ENCODE measurements at regions not wholly inside any gene's neighbourhood (a gene's known extent, or its start where the extent isn't known, plus 50 kb on each side); places are given as distances from the start of the nearest gene placed in this dataset.

GRCh38 chr12:84497819-84498218 lies 414.8 kb downstream of the SLC6A15 start:
- H3K4me2 ChIP-seq (ENCODE audit: low read length): no peak overlapping the region
- no peak for FAIRE-seq
- no peak overlapping the region for H3K27ac ChIP-seq (ENCODE audit: low read depth, low read length)
- Mint-ChIP-seq H3K4me1 (ENCODE audit: low read depth, unreplicated experiment) (no peaks in the 10 kb centered on the region), H3K36me3 (ENCODE audit: low read depth, unreplicated experiment) (no peaks in the 10 kb centered on the region), H3K4me3 (ENCODE audit: unreplicated experiment) (no peak overlapping the region), H3K27me3 (ENCODE audit: low read depth, unreplicated experiment) (no peaks in the 10 kb centered on the region), H3K27ac (ENCODE audit: unreplicated experiment) (no peak overlapping the region), H3K9me3 (ENCODE audit: unreplicated experiment) (no peaks in the 10 kb centered on the region)
- no peaks in the 10 kb centered on the region for H4K20me1 ChIP-seq (ENCODE audit: insufficient read depth, low read length)
- no peaks in the 10 kb centered on the region for H3K27me3 ChIP-seq (ENCODE audit: insufficient read depth, low read length)
- H2AFZ ChIP-seq (ENCODE audit: low read depth, low read length): no peak overlapping the region
- no peaks in the 10 kb centered on the region for H3K9me3 ChIP-seq (ENCODE audit: insufficient read depth, low read depth, low read length)
- no peaks in the 10 kb centered on the region for H3K36me3 ChIP-seq (ENCODE audit: insufficient read depth, low read length)
- H3K9ac ChIP-seq (ENCODE audit: low read length): no peak overlapping the region
- DNase-seq (ENCODE audit: low read depth): no peak
- no peaks in the 10 kb centered on the region for H3K4me1 ChIP-seq (ENCODE audit: insufficient read depth, low read length)
- no peaks in the 10 kb centered on the region for H3K79me2 ChIP-seq (ENCODE audit: insufficient read depth, low read length)
- TF ChIP-seq EZH2 (IDR thresholded peaks at IDR 0.05; ENCODE audit: insufficient read depth, low read length) (no peak), CTCF (IDR thresholded peaks at IDR 0.05; ENCODE audit: insufficient read depth, low read depth, low read length) (no peak)
- H3K4me3 ChIP-seq (ENCODE audit: insufficient read depth, low read depth, low read length): no peak overlapping the region

GRCh38 chr12:84495711-84496110 lies 416.9 kb downstream of the SLC6A15 start:
- Histone ChIP-seq H3K4me3 (ENCODE audit: insufficient read depth, low read depth, low read length) (no peak overlapping the region), H3K9ac (ENCODE audit: low read length) (no peak overlapping the region), H3K27me3 (ENCODE audit: insufficient read depth, low read length) (no peaks in the 10 kb centered on the region), H3K4me1 (ENCODE audit: insufficient read depth, low read length) (no peaks in the 10 kb centered on the region), H3K27ac (ENCODE audit: low read depth, low read length) (no peak overlapping the region), H3K36me3 (ENCODE audit: insufficient read depth, low read length) (no peaks in the 10 kb centered on the region), H3K9me3 (ENCODE audit: insufficient read depth, low read depth, low read length) (no peaks in the 10 kb centered on the region), H3K79me2 (ENCODE audit: insufficient read depth, low read length) (no peaks in the 10 kb centered on the region), H2AFZ (ENCODE audit: low read depth, low read length) (no peak overlapping the region), H4K20me1 (ENCODE audit: insufficient read depth, low read length) (no peaks in the 10 kb centered on the region), H3K4me2 (ENCODE audit: low read length) (no peak overlapping the region)
- no peak for TF ChIP-seq EZH2 (IDR thresholded peaks at IDR 0.05; ENCODE audit: insufficient read depth, low read length)
- no peak for DNase-seq (ENCODE audit: low read depth)
- H3K27me3 Mint-ChIP-seq (ENCODE audit: low read depth, unreplicated experiment): no peaks in the 10 kb centered on the region
- H3K9me3 Mint-ChIP-seq (ENCODE audit: unreplicated experiment): no peaks in the 10 kb centered on the region
- H3K27ac Mint-ChIP-seq (ENCODE audit: unreplicated experiment): no peak overlapping the region
- no peak overlapping the region for H3K4me3 Mint-ChIP-seq (ENCODE audit: unreplicated experiment)
- no peaks in the 10 kb centered on the region for H3K36me3 Mint-ChIP-seq (ENCODE audit: low read depth, unreplicated experiment)
- no peaks in the 10 kb centered on the region for H3K4me1 Mint-ChIP-seq (ENCODE audit: low read depth, unreplicated experiment)
- no peak for FAIRE-seq

DNA sequence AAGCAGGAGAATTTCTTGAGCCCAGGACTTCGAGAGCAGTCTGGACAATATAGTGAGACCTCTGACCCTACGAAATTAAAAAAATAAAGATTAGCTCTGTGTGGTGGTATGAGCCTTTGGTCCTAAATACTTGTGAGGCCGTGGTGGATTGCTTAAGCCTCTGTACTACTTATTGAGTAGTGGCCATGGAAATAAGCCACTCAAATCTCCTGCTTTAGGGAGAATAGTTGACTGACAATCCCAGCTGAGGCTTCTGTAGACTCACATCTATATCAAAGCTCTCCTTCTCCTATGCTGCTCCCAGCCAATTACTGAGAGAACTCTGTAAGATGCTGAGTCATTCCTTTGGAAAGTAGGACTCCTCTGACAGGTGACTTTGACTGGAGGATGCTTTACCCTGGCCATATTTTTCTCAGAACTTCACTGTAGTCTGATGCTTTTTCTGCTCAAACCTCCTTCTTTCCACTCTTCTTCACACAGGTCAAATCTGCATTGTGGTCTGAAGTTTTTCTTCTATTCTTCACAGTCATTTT lies 420.2 kb downstream of the SLC6A15 start:
- Histone ChIP-seq H3K27ac (ENCODE audit: low read depth, low read length) (no peak overlapping the region), H3K27me3 (ENCODE audit: insufficient read depth, low read length) (no peaks in the 10 kb centered on the region), H2AFZ (ENCODE audit: low read depth, low read length) (no peak overlapping the region), H3K4me3 (ENCODE audit: insufficient read depth, low read depth, low read length) (no peak overlapping the region), H4K20me1 (ENCODE audit: insufficient read depth, low read length) (no peaks in the 10 kb centered on the region), H3K4me1 (ENCODE audit: insufficient read depth, low read length) (no peaks in the 10 kb centered on the region), H3K9me3 (ENCODE audit: insufficient read depth, low read depth, low read length) (no peaks in the 10 kb centered on the region), H3K79me2 (ENCODE audit: insufficient read depth, low read length) (no peaks in the 10 kb centered on the region), H3K36me3 (ENCODE audit: insufficient read depth, low read length) (no peaks in the 10 kb centered on the region), H3K4me2 (ENCODE audit: low read length) (no peak overlapping the region), H3K9ac (ENCODE audit: low read length) (no peak overlapping the region)
- H3K36me3 Mint-ChIP-seq (ENCODE audit: low read depth, unreplicated experiment): no peaks in the 10 kb centered on the region
- FAIRE-seq (no peak), DNase-seq (ENCODE audit: low read depth) (no peak)
- TF ChIP-seq EZH2 (IDR thresholded peaks at IDR 0.05; ENCODE audit: insufficient read depth, low read length) (no peak), CTCF (IDR thresholded peaks at IDR 0.05; ENCODE audit: insufficient read depth, low read depth, low read length) (no peak)
- H3K4me3 Mint-ChIP-seq (ENCODE audit: unreplicated experiment): no peak overlapping the region
- no peaks in the 10 kb centered on the region for H3K4me1 Mint-ChIP-seq (ENCODE audit: low read depth, unreplicated experiment)
- no peaks in the 10 kb centered on the region for H3K27me3 Mint-ChIP-seq (ENCODE audit: low read depth, unreplicated experiment)
- H3K27ac Mint-ChIP-seq (ENCODE audit: unreplicated experiment): no peak overlapping the region
- H3K9me3 Mint-ChIP-seq (ENCODE audit: unreplicated experiment): no peaks in the 10 kb centered on the region

All from astrocyte (in vitro differentiated cells and primary cell).